GM12874 (cell line): ENCODE measurements at regions not wholly inside any gene's neighbourhood (a gene's known extent, or its start where the extent isn't known, plus 50 kb on each side); places are given as distances from the start of the nearest gene placed in this dataset.

Experiments used
- TF ChIP-seq, protein P1 (sequence below): IDR thresholded peaks from 2 replicates; pipeline ENCODE4 v1.5.1; 2011; ENCODE audit warnings: low read depth, mild to moderate bottlenecking, control low read depth, low read length, moderate library complexity; ENCODE audit not compliant: insufficient read depth

- TF ChIP-seq, protein P1, sequence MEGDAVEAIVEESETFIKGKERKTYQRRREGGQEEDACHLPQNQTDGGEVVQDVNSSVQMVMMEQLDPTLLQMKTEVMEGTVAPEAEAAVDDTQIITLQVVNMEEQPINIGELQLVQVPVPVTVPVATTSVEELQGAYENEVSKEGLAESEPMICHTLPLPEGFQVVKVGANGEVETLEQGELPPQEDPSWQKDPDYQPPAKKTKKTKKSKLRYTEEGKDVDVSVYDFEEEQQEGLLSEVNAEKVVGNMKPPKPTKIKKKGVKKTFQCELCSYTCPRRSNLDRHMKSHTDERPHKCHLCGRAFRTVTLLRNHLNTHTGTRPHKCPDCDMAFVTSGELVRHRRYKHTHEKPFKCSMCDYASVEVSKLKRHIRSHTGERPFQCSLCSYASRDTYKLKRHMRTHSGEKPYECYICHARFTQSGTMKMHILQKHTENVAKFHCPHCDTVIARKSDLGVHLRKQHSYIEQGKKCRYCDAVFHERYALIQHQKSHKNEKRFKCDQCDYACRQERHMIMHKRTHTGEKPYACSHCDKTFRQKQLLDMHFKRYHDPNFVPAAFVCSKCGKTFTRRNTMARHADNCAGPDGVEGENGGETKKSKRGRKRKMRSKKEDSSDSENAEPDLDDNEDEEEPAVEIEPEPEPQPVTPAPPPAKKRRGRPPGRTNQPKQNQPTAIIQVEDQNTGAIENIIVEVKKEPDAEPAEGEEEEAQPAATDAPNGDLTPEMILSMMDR, result no peak
These were observed 188.2 kb downstream of the DCAF12L2 start for GRCh38 chrX:125977851-125978250.

DNA sequence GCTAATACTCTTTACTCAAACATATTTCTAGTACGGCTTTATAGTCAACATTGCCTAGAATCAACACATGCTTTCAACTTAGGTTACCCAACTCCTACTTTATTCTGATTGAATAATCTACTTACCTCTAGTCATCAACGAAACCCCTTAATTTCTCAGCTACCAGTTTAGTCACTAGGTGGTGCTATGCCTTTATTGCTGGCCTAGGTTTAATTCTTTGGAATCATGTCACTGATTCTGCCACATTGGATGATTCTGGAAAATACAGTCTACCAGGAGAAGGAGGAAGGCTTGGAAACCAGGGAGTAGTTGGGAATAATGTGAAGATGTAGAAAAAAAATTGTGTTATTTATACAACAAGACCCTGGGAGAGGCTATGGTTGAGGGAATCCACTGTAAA lies 167.7 kb downstream of the DCAF12L2 start:
- TF ChIP-seq, protein P1, result no peak

- TF ChIP-seq, protein P1, result no peak
These were observed 138.9 kb downstream of the DCAF12L2 start for GRCh38 chrX:126027229-126027628.

DNA sequence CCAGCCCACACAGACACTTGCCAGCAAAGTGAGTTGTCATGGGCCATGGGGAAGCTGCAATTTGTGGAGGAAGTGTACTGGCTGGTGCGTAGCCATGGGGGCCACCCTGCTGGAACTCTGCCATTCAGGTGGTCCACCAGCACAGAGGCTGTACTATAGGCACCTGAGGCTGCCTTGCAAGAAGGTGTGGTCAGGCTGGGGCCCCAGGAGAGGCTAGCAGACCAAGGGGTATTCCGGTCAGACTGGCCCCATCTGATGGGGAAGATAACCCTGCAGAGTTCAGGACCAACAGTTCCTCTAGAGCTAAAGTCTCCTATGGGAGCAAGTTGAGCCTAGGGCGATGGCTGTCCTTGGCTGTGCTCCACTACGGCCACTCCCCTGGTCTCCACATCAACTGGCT lies 136.1 kb downstream of the DCAF12L2 start:
- TF ChIP-seq, protein P1, result no peak

DNA sequence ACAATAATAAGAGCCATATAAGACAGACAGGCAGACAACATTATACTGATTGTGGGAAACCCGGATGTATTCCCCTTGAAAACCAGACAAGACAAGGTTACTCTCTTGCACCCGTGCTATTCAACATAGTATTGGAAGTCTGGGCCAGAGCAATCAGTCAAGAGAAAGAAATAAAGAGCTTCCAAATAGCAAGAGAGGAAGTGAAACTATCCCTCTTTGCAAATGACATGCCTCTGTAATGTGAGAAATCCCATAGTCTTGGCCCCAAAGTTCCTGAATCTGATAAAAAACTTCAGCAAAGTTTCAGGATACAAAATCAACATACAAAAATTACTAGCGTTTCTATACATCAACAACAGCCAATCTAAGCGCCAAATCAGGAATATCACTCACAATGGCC lies 102.1 kb downstream of the DCAF12L2 start:
- TF ChIP-seq, protein P1, result no peak

GRCh38 chrX:126064901-126065541 lies 101.1 kb downstream of the DCAF12L2 start:
- TF ChIP-seq, protein P1, result no peak

DNA sequence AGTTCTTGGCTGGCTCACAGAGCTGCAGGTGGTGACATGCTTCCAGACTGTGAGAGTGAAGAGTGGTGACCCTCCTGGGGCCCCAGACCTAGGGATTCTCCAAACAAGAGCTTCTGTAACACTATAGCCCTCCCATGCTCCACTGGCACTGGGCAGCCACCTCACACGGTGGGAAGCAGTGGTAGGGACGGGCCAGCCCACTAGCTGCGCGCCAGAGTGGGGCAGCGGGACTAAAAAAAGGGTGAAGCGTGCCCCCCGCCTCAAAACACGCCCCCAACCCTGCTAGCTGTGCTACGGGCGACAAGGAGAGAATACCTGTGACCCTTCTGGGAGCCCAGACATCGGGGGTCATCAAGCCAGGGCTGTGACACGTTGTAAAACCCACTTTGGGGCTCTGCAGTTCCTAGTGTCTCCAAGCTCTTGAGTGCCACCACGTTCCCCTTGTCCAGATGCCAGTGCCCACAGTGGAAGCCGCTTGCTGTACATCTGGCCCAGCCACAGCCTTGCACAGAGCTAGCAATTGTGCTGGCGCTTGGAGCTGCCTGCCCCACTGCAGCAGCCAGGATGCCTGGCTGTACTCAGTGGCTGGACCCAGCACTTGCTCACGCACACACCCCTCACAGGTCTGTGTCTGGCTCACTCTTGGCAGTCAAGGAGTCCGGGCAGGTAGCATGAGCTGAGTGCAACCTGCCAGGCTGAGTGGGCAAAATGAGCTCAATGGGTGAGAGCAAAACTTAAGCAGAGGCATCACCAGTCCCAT lies 100.0 kb downstream of the DCAF12L2 start:
- TF ChIP-seq, protein P1, result no peak
